ENCODE measurements at regions not wholly inside any gene's neighbourhood (a gene's known extent, or its start where the extent isn't known, plus 50 kb on each side); places are given as distances from the start of the nearest gene placed in this dataset.

GRCh38 chr2:224143526-224143925 lies 104.4 kb upstream of the SERPINE2 start:
- no peak overlapping the region for H3K27ac ChIP-seq
- no peak overlapping the region for H3K4me3 ChIP-seq
- TF ChIP-seq CTCF (IDR thresholded peaks at IDR 0.05): no peak
- H3K27me3 ChIP-seq (ENCODE audit: low read depth): no peaks in the 10 kb centered on the region
- H3K9me3 ChIP-seq: no peaks in the 10 kb centered on the region
- DNase-seq: no peak
- intact Hi-C loops (cut with DNase I): no loop called here
- H3K4me1 ChIP-seq: no peaks in the 10 kb centered on the region
- no peak for ATAC-seq
- H3K36me3 ChIP-seq: no peaks in the 10 kb centered on the region

- Histone ChIP-seq H3K27ac (no peak overlapping the region), H3K4me1 (no peaks in the 10 kb centered on the region), H3K27me3 (ENCODE audit: low read depth) (no peaks in the 10 kb centered on the region), H3K4me3 (no peak overlapping the region), H3K9me3 (no peaks in the 10 kb centered on the region), H3K36me3 (no peaks in the 10 kb centered on the region)
- ATAC-seq: no peak
- intact Hi-C loops (cut with DNase I): no loop called here
- no peak for DNase-seq
- no peak for TF ChIP-seq CTCF (IDR thresholded peaks at IDR 0.05)
Observed at GRCh38 chr2:224142397-224143312, 103.6 kb upstream of the SERPINE2 start.

- ATAC-seq: no peak
- H3K27ac ChIP-seq: no peak overlapping the region
- intact Hi-C loops (cut with DNase I): no loop called here
- no peaks in the 10 kb centered on the region for H3K27me3 ChIP-seq (ENCODE audit: low read depth)
- H3K9me3 ChIP-seq: no peaks in the 10 kb centered on the region
- DNase-seq: no peak
- H3K4me3 ChIP-seq: no peak overlapping the region
- no peaks in the 10 kb centered on the region for H3K4me1 ChIP-seq
- TF ChIP-seq CTCF (IDR thresholded peaks at IDR 0.05): no peak
- no peaks in the 10 kb centered on the region for H3K36me3 ChIP-seq
Observed at GRCh38 chr2:224141304-224141703, 102.2 kb upstream of the SERPINE2 start.

- ATAC-seq (no peak), DNase-seq (no peak)
- intact Hi-C loops (cut with DNase I): no loop called here
- Histone ChIP-seq H3K27ac (no peak overlapping the region), H3K9me3 (no peaks in the 10 kb centered on the region), H3K4me1 (no peaks in the 10 kb centered on the region), H3K36me3 (no peaks in the 10 kb centered on the region), H3K27me3 (ENCODE audit: low read depth) (peaks cover 8% of the 10 kb centered on the region), H3K4me3 (no peak overlapping the region)
- TF ChIP-seq CTCF (IDR thresholded peaks at IDR 0.05): no peak
Observed at GRCh38 chr2:224137208-224137607, 98.1 kb upstream of the SERPINE2 start.

- DNase-seq (no peak), ATAC-seq (no peak)
- Histone ChIP-seq H3K9me3 (no peaks in the 10 kb centered on the region), H3K4me1 (no peaks in the 10 kb centered on the region), H3K27ac (no peak overlapping the region), H3K36me3 (no peaks in the 10 kb centered on the region), H3K27me3 (ENCODE audit: low read depth) (peaks cover 8% of the 10 kb centered on the region), H3K4me3 (no peak overlapping the region)
- intact Hi-C loops (cut with DNase I): no loop called here
- no peak for TF ChIP-seq CTCF (IDR thresholded peaks at IDR 0.05)
Observed at GRCh38 chr2:224136396-224136795, 97.3 kb upstream of the SERPINE2 start.
